HG02642 (cell line): ENCODE measurements at regions not wholly inside any gene's neighbourhood (a gene's known extent, or its start where the extent isn't known, plus 50 kb on each side); places are given as distances from the start of the nearest gene placed in this dataset.

Experiments used
- ATAC-seq: cut with Tn5 transposase; IDR thresholded peaks from one replicate; pipeline ENCODE4 v1.9.1; 2021; ENCODE audit warnings: mild to moderate bottlenecking; ENCODE audit not compliant: unreplicated experiment, poor library complexity

DNA sequence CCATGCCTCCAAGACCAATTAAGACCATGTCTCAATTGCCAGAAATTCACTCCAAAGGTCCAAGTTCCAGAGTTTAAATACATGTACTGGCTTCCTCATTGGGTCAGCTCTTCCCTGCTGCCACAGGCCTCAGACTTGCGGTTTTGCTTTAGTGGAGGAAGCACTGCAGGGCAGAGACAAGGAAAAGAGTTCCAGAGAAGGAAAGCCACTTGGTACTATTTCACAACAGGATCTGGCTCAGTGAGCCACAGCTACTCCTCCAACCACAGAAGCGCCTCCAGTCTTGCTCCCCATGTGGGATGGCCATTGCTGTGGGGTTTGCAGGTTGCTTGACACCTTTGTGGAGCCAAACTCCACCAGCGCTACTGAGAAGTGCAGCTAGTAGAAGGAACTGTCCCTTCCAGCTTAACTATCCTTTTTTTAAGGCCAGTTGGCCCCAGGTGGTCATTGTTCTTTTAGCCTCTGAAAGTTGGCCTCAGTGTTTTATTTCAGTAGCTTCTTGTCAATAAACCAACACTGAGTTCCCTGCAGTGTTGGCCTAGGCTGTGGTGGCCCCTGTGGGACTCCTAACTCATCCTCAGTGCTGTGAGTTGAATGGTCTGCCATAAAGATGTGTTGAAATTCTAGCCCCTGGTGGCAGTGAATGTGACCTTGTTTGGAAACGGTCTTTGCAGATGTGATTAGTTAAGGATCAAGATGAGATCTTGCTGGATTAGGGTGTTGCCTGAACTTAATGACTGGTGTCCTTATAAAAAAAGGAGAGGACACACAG lies 93.7 kb upstream of the DAP start:
- ATAC-seq: no peak

DNA sequence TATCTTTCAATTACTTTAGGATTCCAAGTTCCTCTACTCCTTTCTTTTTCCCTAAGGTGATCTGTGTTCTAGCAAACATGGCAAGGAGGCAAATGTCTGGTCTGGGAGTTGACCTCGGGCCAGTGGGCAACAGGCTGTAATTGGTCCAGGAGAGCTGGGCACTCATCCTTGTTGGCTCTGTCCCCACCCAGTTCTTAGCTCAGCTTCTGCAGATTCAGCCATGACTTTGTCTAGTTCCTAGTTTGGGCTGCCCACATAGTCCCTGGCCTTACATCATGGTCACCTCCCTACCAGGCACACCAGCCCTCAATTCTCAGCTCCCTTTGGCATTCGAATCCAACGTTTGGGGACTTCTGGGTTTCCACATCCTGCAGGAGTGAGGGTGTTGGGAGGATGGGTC lies 92.1 kb upstream of the DAP start:
- no peak for ATAC-seq

DNA sequence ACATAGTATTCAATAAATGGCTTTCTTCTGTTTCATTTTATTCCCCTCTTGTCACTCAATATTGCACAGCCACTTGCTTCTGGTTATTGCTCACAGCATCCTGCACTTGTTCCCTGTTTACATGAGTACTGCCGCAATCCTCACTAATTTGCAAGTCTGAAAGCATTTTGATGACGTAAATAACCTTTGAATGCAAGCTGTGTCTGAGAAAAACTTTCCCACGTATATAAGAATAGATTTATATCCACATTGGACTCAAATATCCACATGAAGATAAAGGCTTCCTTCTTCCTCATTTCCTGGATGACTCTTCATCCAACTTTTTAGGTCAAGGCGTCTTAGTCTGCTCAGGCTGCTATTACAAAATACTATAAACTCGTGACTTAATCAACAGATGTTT lies 88.2 kb upstream of the DAP start:
- no peak for ATAC-seq

DNA sequence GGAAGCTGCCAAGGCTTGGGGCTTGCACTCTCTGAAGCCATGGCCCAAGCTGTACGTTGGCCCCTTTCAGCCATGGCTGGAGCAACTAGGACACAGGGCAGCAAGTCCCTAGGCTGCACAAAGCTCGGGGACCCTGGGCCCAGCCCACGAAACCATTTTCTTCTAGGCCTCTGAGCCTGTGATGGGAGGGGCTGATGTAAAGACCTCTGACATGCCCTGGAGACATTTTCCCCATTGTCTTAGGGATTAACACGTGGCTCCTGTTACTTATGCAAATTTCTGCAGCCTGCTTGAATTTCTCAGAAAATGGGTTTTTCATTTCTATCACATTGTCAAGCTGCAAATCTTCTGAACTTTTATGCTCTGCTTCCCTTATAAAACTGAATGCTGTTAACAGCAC lies 83.0 kb upstream of the DAP start:
- ATAC-seq: no peak

- no peak for ATAC-seq
Observed at GRCh38 chr5:10842823-10843222, 81.8 kb upstream of the DAP start.

DNA sequence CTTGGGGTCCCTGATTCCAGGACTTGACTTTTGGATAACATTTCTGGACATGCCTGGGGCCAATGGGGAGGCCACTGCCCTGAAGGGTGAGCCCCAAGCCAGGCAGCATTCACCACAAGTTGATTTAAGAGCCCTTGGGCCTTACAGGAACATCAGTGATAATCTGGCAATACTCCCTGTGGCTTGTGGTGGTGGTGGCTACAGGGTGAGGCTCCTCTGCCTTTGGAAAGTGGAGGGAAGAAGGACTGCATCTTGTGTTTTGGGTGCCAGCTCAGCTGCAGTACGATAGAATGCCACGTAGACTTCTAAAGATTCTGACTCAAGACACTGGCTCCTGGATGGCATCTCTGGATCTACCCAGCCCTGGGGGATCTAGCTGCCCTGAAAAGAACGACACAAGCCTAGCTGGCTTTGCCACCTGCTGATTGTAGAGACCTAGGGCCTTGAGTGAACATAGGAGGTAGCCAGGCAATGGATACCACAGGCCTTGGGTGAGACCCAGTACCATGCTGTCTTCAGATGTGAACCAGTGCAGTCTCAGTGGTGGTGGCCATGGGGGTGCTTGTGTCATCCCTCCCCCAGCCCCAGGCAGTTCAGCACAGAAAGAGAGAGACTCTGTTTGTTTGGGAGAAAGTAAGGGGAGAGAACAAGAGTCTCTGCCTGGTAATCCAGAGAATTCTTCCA lies 79.0 kb upstream of the DAP start:
- no peak for ATAC-seq

DNA sequence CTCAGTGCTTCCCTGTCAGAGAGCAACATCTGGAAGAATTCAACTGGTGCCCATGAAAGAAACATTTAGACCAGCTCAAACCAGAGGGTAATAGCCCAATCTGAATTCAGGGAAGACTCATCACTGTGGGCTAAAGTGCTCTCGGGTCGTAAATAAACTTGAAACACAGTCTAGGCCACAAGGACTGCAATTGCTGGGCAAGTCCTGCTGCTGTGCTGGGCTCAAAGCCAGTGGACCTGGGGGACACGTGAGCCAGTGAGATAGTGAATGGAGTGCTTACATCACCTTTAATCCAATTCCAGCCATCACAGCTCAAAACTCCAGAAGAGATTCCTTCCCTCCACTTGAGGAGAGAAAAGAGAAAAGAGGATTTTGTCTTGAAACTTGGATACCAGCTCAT lies 78.1 kb upstream of the DAP start:
- ATAC-seq: no peak

DNA sequence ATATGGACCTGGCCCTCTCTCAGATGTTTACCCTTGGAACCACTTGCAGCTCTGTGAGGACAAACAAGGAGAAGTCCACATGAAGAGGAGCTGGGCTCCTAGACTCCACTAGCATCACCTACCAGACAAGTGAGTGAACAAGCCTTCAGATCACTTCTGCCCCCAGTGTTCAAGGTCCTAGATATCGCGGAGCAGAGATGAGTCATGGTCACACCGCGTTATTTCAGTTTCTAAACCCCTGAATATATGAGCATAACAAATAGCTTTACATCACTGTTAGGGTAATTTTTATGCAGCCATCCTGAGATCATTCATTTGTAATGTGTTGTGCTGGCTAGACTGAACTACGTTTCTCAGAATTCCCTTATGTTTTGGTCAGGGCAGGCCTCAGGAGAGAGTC lies 77.0 kb upstream of the DAP start:
- no peak for ATAC-seq

DNA sequence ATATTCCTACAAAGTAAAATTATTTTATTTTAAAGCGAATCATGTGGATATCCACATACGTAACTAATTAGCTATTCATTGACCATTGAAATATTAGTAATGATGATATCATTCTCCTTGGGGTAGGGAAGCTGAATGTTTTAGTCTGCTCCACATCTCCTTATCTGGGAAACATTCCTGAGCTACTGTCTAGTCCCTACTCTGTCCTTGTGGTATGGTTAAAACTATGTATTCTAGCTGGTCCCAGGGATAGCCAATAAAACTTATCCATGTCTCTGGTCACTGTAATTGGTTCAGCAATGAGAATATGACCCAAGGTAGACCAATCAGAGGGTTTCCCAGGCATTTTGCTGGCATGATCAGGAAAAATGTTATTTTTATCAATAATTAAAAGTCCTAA lies 76.0 kb upstream of the DAP start:
- ATAC-seq: no peak

- ATAC-seq: no peak
Observed at GRCh38 chr5:10834695-10835094, 73.7 kb upstream of the DAP start.

- ATAC-seq: no peak
Observed at GRCh38 chr5:10832987-10833386, 72.0 kb upstream of the DAP start.

DNA sequence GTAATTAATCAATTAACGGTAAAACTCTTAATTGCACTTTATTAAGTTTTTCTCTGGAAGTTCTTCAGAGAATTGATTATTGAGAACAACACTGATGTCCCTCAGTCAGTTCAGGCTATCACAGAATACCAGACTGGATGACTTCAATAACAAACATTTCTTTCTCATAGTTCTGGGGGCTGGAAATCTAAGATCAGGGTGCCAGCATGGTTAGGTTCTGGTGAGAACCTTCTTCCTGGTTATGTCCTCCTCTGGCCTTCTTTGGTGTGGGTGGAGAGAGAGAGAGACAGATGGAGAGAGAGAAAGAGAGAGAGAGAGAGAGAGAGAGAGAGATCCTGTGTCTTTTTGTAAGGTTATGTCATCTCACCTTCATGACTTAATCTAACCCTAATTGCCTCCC lies 71.4 kb upstream of the DAP start:
- ATAC-seq: no peak

DNA sequence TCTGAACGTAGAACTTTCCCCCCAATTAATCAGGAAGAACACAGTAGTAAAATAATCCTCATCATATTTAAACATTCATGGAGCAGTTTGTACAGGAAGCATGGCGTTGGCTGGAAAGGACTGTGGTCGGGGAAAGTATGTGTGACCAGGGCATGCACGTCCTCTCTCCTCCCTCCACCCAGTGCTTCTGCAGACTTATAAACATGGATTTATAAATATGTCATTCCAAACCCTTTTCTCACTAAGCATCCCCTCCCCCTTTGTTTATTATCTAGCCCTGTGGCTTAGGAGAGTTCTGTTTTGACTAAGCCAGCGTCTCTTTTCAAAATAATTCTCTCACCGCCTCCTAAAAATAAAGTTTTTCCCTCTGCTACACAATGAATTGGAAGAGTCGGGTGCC lies 70.4 kb upstream of the DAP start:
- ATAC-seq: no peak

- ATAC-seq: no peak
Observed at GRCh38 chr5:10828241-10828640, 67.2 kb upstream of the DAP start.

GRCh38 chr5:10827571-10827970 lies 66.5 kb upstream of the DAP start:
- no peak for ATAC-seq

GRCh38 chr5:10826971-10827370 lies 65.9 kb upstream of the DAP start:
- no peak for ATAC-seq

- peak; percentile 59 for ATAC-seq
Observed at GRCh38 chr5:10825897-10826644, 65.0 kb upstream of the DAP start.

DNA sequence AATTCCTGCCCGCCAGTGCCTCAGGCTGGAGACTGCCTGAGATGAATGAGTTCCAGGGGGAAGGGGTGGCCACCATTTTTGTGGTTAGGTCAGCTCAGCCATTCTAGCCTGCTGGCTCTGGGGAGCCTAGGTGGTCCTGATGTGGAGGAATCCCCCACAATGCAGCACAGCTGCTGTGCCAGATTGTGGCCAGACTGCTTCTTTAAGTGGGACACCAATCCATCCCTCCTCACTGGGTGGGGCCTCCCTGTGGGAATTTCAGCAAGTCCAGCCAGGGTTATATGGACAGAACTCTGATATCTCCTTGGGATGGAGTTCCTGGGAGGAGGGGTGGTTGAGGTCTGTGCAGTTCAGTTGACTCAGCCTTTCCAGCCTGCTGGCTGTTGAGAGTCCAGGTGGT lies 51.2 kb upstream of the DAP start:
- ATAC-seq: no peak
